K562 (cell line): ENCODE measurements at regions not wholly inside any gene's neighbourhood (a gene's known extent, or its start where the extent isn't known, plus 50 kb on each side); places are given as distances from the start of the nearest gene placed in this dataset.
A peak's percentile ranks its signal among the peaks of the same experiment; 100 is the strongest.

ENCODE experiments used
- ATF1 ChIP-seq, 2 experiments: fragments of 450-650 bp in 1 of 2; IDR thresholded peaks; 2 replicates each; pipeline ENCODE4 v1.6.1; 2016; ENCODE audit warnings: missing compliant biosample characterization in 1 of 2, missing genetic modification characterization in 1 of 2
- CBFA2T3 ChIP-seq: fragments of 450-650 bp; IDR thresholded peaks from 2 replicates; pipeline ENCODE4 v1.6.1; 2017
- CBX2 ChIP-seq: fragments of 200-600 bp; sonication (generic); IDR thresholded peaks from one replicate; pipeline ENCODE4 v1.6.1; 2012; ENCODE audit warnings: mild to moderate bottlenecking, low read length, inconsistent platforms; ENCODE audit not compliant: insufficient read depth, poor library complexity, severe bottlenecking
- CEBPB ChIP-seq: fragments of 450-650 bp; IDR thresholded peaks from 2 replicates; pipeline ENCODE4 v1.6.1; 2016; ENCODE audit warnings: missing genetic modification characterization, missing compliant biosample characterization
- CHD2 ChIP-seq: IDR thresholded peaks from 2 replicates; pipeline ENCODE4 v1.6.1; 2011; ENCODE audit warnings: low read depth, low read length
- CHD4 ChIP-seq: fragments of 200-600 bp; sonication (generic); IDR thresholded peaks from 3 replicates; pipeline ENCODE4 v1.6.1; 2012; ENCODE audit warnings: low read depth, mild to moderate bottlenecking, mixed read lengths, low read length, inconsistent platforms; ENCODE audit not compliant: insufficient read depth, insufficient replicate concordance, poor library complexity, severe bottlenecking
- CREBBP ChIP-seq: IDR thresholded peaks from one replicate; pipeline ENCODE4 v1.6.1; 2012; ENCODE audit warnings: low read depth, mild to moderate bottlenecking, control low read depth, inconsistent platforms, low read length
- GTF2A2 ChIP-seq: IDR thresholded peaks from 2 replicates; pipeline ENCODE4 v1.6.1; 2016; ENCODE audit warnings: mild to moderate bottlenecking, missing genetic modification characterization, missing compliant biosample characterization
- L3MBTL2 ChIP-seq: fragments of 450-650 bp; IDR thresholded peaks from 2 replicates; pipeline ENCODE4 v1.6.1; 2016; ENCODE audit warnings: mild to moderate bottlenecking, moderate library complexity
- MEF2A ChIP-seq: IDR thresholded peaks from 2 replicates; pipeline ENCODE4 v1.6.1; 2011; ENCODE audit warnings: low read depth, mild to moderate bottlenecking, low read length, moderate library complexity; ENCODE audit not compliant: control insufficient read depth
- MEF2D ChIP-seq: conservative IDR thresholded peaks from 2 replicates; pipeline ENCODE4 v1.6.1; 2016; ENCODE audit warnings: low read depth, missing genetic modification characterization, missing compliant biosample characterization
- MYC ChIP-seq, 2 experiments: fragments of 250-450 bp in 1 of 2; sonication (Bioruptor Pico) in 1 of 2; IDR thresholded peaks; 2 replicates each; pipeline versions ENCODE4 v1.5.1 to v1.6.1; 2012 to 2021; ENCODE audit warnings: low read depth in 2 of 2, borderline replicate concordance in 1 of 2, improper control_type of control experiment in 1 of 2, low read length in 1 of 2, mild to moderate bottlenecking in 1 of 2, moderate library complexity in 1 of 2
- NFXL1 ChIP-seq: fragments of 450-650 bp; formaldehyde crosslinking; IDR thresholded peaks from 2 replicates; pipeline ENCODE4 v1.4.0; 2021; ENCODE audit warnings: mild to moderate bottlenecking
- PTTG1 ChIP-seq: fragments of 450-650 bp; IDR thresholded peaks from 2 replicates; pipeline ENCODE4 v1.6.1; 2016; ENCODE audit warnings: low read depth, mild to moderate bottlenecking, missing genetic modification characterization, missing compliant biosample characterization
- SIX5 ChIP-seq, 2 experiments: IDR thresholded peaks; 2 replicates each; pipeline ENCODE4 v1.6.1; 2011; ENCODE audit warnings: low read length in 2 of 2, borderline replicate concordance in 1 of 2, low read depth in 1 of 2, mild to moderate bottlenecking in 1 of 2, moderate library complexity in 1 of 2; ENCODE audit not compliant: insufficient read depth in 1 of 2
- SRSF3 ChIP-seq: fragments of 200-400 bp; formaldehyde crosslinking; IDR thresholded peaks from 2 replicates; pipeline ENCODE4 v1.6.1; 2016; ENCODE audit warnings: mild to moderate bottlenecking, low read length, moderate library complexity; ENCODE audit not compliant: insufficient read depth
- TCF3 ChIP-seq: sonication (generic); formaldehyde crosslinking; IDR thresholded peaks from 2 replicates; pipeline ENCODE4 v1.4.0; 2020; ENCODE audit warnings: mild to moderate bottlenecking, missing genetic modification reagents
- TCFL5 ChIP-seq: fragments of 250-450 bp; sonication (Bioruptor Pico); conservative IDR thresholded peaks from 2 replicates; pipeline ENCODE4 v1.6.1; 2021; ENCODE audit warnings: mild to moderate bottlenecking, moderate library complexity, matching md5 sums
- ZNF551 ChIP-seq: fragments of 250-450 bp; sonication (Bioruptor Pico); IDR thresholded peaks from 2 replicates; pipeline ENCODE4 v1.5.0; 2021; ENCODE audit warnings: mild to moderate bottlenecking, moderate library complexity
- ZNF584 ChIP-seq: fragments of 200-800 bp; sonication (Bioruptor generic); IDR thresholded peaks from 2 replicates; pipeline ENCODE4 v1.6.1; 2016; ENCODE audit warnings: low read depth, mild to moderate bottlenecking, missing genetic modification characterization, missing compliant biosample characterization
- ZNF586 ChIP-seq: fragments of 450-650 bp; formaldehyde crosslinking; conservative IDR thresholded peaks from 2 replicates; pipeline ENCODE4 v1.4.0; 2020; ENCODE audit warnings: mild to moderate bottlenecking, moderate library complexity
- ZNF644 ChIP-seq: fragments of 200-800 bp; sonication (Bioruptor generic); IDR thresholded peaks from 2 replicates; pipeline ENCODE4 v1.6.1; 2016; ENCODE audit warnings: low read depth, missing genetic modification characterization, missing compliant biosample characterization
- ZNF785 ChIP-seq: fragments of 250-450 bp; sonication (Bioruptor Pico); IDR thresholded peaks from 2 replicates; pipeline ENCODE4 v1.4.0; 2020; ENCODE audit warnings: mild to moderate bottlenecking
- TF ChIP-seq, protein P1 (sequence below): fragments of 250-450 bp; sonication (Bioruptor Pico); IDR thresholded peaks from 2 replicates; pipeline ENCODE4 v1.5.1; 2021; ENCODE audit warnings: mild to moderate bottlenecking
- TF ChIP-seq, protein P2 (sequence below): fragments of 450-650 bp; IDR thresholded peaks from 2 replicates; pipeline ENCODE4 v1.7.1; 2018; ENCODE audit warnings: mild to moderate bottlenecking, low read depth; ENCODE audit not compliant: partially characterized antibody
- TF ChIP-seq, protein P3 (sequence below): fragments of 450-650 bp; IDR thresholded peaks from 2 replicates; pipeline ENCODE4 v1.6.1; 2016; ENCODE audit warnings: low read depth, mild to moderate bottlenecking, moderate library complexity

DNA sequence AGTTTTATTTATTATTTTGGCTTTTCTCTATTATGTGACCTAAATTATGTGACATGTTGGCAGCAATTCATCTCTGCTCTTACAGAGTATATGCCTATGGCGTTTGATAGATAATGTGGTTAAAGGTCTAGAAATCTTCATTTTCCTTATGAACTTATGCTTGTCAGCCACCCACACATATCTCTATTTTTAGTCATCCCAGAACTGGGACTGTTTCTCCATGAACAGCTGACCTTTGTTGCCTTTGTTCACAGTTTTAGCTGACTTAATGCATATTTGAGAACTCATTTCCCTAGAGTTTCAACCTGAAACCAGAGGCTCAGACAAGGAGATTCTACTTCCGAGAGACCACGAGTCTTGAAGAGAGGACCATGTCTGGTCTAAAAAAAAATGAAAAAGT, 176.5 kb downstream of the RAP2B start (continued):
- TF ChIP-seq, protein P1, sequence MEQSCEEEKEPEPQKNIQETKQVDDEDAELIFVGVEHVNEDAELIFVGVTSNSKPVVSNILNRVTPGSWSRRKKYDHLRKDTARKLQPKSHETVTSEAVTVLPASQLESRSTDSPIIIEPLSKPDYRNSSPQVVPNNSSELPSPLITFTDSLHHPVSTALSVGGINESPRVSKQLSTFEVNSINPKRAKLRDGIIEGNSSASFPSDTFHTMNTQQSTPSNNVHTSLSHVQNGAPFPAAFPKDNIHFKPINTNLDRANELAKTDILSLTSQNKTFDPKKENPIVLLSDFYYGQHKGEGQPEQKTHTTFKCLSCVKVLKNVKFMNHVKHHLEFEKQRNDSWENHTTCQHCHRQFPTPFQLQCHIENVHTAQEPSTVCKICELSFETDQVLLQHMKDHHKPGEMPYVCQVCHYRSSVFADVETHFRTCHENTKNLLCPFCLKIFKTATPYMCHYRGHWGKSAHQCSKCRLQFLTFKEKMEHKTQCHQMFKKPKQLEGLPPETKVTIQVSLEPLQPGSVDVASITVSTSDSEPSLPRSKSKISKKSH (CRISPR knock-in tag) = no peak
- no peak for TF ChIP-seq TCFL5
- no peak for TF ChIP-seq CHD2
- TF ChIP-seq CBFA2T3 = peak; percentile 47
- TF ChIP-seq ZNF584 (CRISPR knock-in tag) = no peak
- no peak for TF ChIP-seq GTF2A2 (tag)
- TF ChIP-seq L3MBTL2 = no peak
- TF ChIP-seq CBX2 = no peak
- TF ChIP-seq MEF2D (tag) = 0 out of 2 replicates have a peak, but pooled peaks have one; percentile 45
- peak; percentile 39; the same call in 1 of the 2 replicates for TF ChIP-seq TCF3
- TF ChIP-seq ZNF586 = no peak
- no peak for TF ChIP-seq SIX5 (IDR thresholded peaks at IDR 0.05; ENCODE audit: borderline replicate concordance in 1 of 2, insufficient read depth in 1 of 2, low read depth in 1 of 2, low read length in 2 of 2)
- TF ChIP-seq, protein P2, sequence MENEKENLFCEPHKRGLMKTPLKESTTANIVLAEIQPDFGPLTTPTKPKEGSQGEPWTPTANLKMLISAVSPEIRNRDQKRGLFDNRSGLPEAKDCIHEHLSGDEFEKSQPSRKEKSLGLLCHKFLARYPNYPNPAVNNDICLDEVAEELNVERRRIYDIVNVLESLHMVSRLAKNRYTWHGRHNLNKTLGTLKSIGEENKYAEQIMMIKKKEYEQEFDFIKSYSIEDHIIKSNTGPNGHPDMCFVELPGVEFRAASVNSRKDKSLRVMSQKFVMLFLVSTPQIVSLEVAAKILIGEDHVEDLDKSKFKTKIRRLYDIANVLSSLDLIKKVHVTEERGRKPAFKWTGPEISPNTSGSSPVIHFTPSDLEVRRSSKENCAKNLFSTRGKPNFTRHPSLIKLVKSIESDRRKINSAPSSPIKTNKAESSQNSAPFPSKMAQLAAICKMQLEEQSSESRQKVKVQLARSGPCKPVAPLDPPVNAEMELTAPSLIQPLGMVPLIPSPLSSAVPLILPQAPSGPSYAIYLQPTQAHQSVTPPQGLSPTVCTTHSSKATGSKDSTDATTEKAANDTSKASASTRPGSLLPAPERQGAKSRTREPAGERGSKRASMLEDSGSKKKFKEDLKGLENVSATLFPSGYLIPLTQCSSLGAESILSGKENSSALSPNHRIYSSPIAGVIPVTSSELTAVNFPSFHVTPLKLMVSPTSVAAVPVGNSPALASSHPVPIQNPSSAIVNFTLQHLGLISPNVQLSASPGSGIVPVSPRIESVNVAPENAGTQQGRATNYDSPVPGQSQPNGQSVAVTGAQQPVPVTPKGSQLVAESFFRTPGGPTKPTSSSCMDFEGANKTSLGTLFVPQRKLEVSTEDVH = no peak
- TF ChIP-seq ZNF785 (CRISPR knock-in tag) = no peak
- no peak for TF ChIP-seq ZNF644 (tag)
- TF ChIP-seq CREBBP = no peak
- TF ChIP-seq NFXL1 (CRISPR knock-in tag) = no peak
- TF ChIP-seq MYC (IDR thresholded peaks at IDR 0.05; ENCODE audit: low read depth, low read length) = no peak
- no peak for TF ChIP-seq MYC (CRISPR knock-in tag; IDR thresholded peaks at IDR 0.05; ENCODE audit: borderline replicate concordance, low read depth)
- TF ChIP-seq ATF1 (CRISPR knock-in tag; IDR thresholded peaks at IDR 0.05) = no peak
- TF ChIP-seq ATF1 (tag; IDR thresholded peaks at IDR 0.05) = no peak
- TF ChIP-seq ZNF551 (CRISPR knock-in tag) = no peak
- no peak for TF ChIP-seq SRSF3
- no peak for TF ChIP-seq CEBPB (tag)
- no peak for TF ChIP-seq CHD4
- TF ChIP-seq, protein P3, sequence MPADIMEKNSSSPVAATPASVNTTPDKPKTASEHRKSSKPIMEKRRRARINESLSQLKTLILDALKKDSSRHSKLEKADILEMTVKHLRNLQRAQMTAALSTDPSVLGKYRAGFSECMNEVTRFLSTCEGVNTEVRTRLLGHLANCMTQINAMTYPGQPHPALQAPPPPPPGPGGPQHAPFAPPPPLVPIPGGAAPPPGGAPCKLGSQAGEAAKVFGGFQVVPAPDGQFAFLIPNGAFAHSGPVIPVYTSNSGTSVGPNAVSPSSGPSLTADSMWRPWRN = no peak
- TF ChIP-seq PTTG1 (tag) = no peak
- TF ChIP-seq MEF2A = peak; percentile 40; the same call in 1 of the 2 replicates
